HG02885 (cell line): ENCODE measurements at regions not wholly inside any gene's neighbourhood (a gene's known extent, or its start where the extent isn't known, plus 50 kb on each side); places are given as distances from the start of the nearest gene placed in this dataset.

ENCODE experiments used
- ATAC-seq: cut with Tn5 transposase; IDR thresholded peaks from one replicate; pipeline ENCODE4 v1.9.1; 2021; ENCODE audit warnings: mild to moderate bottlenecking; ENCODE audit not compliant: unreplicated experiment, poor library complexity

GRCh38 chr5:68467794-68468193 lies 252.2 kb downstream of the PIK3R1 start:
- ATAC-seq: no peak

DNA sequence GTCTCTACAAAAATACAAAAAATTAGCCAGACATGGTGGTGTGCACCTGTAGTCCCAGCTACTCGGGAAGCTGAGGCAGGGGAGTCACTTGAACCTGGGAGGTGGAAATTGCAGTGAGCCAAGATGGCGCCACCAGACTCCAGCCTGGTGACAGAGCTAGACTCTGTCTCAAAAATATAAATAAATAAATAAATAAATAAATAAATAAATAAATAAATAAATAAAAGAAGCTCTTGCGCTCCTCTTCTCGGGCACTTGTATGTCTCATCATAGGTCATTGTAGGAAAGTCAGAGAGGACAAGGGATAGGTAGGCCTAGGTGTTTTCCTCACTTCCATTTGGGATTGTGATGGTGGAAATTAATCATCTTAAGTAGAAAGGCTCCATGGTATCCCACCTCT lies 252.8 kb downstream of the PIK3R1 start:
- no peak for ATAC-seq

DNA sequence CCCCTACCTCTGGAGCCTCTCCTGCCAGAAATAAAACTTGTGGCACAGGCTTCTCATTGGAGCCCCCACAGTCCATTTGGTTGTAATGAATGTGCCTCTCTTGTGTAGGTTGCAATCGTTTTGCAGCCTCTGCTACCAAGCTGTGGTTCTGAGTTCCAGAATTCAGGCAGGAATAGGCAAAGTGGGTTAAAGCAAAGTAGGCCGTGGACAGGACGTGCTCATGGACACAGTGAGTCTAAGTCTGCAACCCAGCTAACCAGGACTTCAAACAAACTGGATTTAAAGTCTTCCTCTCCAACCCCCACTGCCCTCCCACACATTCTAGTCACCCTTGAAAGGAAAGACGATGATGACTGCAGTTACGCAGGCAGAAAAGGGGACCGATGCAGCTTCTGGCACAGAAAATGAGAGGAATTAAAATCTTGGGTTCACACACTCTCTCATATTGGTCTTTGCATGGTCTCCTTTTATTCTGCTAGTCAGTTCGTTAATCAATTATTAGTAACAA lies 260.0 kb downstream of the PIK3R1 start:
- no peak for ATAC-seq

GRCh38 chr5:68476854-68477253 lies 261.3 kb downstream of the PIK3R1 start:
- no peak for ATAC-seq

GRCh38 chr5:68478301-68479095 lies 262.9 kb downstream of the PIK3R1 start:
- no peak for ATAC-seq

GRCh38 chr5:68479524-68479923 lies 264.0 kb downstream of the PIK3R1 start:
- no peak for ATAC-seq

DNA sequence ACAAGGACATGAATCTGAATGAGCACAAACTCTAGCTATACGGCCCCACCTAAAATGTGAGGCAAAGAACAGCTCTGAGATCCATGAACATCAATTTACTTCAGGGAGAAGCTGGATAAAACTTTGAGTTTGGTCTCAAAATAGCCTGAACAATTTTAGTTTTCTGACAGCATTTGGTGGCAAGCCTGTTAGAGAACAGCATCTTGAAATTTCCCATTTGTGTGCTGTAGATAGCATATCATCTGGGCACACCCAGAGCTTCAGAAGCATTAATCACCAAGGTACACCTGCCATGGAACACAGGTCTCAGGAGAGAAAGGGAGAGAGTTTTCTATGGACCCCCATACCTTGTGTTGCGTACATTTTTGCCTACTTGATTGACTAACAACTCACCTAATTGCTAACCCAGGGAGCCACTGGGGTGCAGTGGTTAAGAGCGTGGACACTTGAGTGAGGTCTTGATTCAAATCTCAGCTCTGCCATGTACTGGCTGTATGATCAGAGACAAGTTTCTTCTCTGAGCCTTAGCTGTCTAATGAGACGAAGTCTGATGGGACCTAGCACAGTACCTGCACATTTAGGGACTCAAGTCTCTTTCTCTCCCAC lies 264.9 kb downstream of the PIK3R1 start:
- ATAC-seq: no peak

DNA sequence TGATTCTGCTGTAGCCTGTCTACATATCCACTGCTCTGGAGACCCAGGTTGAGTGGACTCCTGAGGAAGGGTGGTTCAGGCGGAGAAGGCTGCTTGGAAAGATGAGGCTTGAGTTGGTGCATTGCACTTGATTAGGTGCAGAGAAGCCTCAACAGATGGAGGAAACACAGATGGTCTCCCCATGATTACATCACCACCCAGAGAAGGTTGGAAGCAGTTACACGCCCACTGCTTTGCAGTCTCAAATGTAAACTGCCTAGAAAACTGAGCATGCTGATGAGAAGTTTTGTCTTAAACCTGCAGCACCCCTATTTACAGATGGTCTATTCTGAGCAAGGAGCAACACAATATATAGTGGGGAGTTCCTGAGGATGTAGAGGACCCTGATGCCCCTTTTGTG lies 266.6 kb downstream of the PIK3R1 start:
- no peak for ATAC-seq

DNA sequence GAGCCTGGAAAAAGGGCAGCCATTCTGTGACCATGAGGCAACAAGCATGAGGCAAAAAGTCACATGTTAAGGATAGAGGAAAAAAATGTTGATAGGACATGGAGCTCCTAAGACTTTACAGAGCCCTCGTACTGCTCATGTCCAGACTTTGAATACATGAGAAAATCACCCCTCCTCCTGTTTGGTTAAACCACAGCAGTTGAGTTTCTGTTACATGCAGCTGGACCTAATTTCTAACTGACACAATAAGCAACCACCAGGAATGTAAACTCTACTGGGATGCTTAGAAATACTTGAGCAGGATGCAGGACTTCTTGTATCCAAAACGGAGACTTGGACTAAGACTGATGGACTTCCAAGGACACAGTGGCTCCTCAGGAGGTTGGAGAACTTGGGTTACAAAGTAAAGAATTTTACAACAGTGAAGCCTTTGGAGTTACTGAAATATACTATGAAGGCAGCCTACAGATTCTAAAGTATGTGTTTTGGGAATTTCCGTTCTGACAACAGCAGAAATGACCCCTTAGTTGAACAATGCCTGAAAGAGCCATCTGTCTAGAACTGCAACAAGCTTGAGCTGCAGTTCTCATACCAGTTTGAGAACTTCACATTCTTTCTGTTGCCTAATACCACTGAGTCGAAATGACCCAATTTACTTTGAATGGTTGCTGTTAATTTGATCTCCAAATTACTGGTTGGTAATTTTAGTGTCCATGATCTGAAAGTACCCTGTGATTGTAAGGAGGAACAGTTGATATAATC lies 268.9 kb downstream of the PIK3R1 start:
- ATAC-seq: no peak

DNA sequence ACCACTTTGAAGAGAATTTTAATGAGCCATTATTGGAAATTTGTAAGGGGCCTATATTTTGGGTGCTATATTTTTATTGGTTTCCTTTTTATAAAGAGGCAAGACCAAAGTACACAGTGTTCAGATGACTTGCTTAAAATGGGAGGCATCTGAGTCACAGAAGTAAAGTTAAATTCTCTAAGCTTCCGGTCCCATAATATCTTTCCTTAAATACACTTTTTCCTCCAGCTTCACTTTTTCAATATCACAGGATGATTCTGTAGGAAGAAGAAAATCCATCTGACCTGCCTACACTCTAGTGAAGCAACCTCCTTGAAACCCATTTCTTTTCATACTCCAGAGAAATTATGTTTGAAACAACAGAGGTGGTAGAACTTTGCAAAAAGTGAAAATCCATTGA lies 274.0 kb downstream of the PIK3R1 start:
- no peak for ATAC-seq

GRCh38 chr5:68490406-68490805 lies 274.9 kb downstream of the PIK3R1 start:
- ATAC-seq: no peak

- no peak for ATAC-seq
Observed at GRCh38 chr5:68494771-68495170, 279.2 kb downstream of the PIK3R1 start.

- no peak for ATAC-seq
Observed at GRCh38 chr5:68499987-68500386, 284.4 kb downstream of the PIK3R1 start.

- no peak for ATAC-seq
Observed at GRCh38 chr5:68500813-68501212, 285.3 kb downstream of the PIK3R1 start.

- no peak for ATAC-seq
Observed at GRCh38 chr5:68502531-68502930, 287.0 kb downstream of the PIK3R1 start.

DNA sequence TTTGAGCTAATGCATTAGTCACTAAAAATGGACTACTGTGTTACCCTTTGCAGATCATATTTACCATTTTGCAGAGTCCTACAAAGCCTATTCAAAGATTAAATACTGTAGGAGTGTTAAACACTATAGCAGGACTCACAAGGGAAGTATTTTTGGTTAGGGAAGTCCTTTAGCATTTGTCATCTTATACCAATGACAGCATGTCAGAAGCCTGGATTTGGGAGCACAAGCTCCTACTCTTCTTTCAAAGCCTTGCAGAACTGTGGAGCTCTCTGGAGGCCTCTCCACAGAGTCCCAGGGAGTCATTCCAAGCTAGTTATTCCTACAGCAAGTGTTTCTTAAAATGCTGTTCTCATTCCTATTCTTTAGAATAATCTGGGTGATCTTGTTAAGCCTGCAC lies 288.8 kb downstream of the PIK3R1 start:
- no peak for ATAC-seq

GRCh38 chr5:68505917-68506860 lies 290.6 kb downstream of the PIK3R1 start:
- no peak for ATAC-seq

- no peak for ATAC-seq
Observed at GRCh38 chr5:68515514-68515913, 300.0 kb downstream of the PIK3R1 start.

DNA sequence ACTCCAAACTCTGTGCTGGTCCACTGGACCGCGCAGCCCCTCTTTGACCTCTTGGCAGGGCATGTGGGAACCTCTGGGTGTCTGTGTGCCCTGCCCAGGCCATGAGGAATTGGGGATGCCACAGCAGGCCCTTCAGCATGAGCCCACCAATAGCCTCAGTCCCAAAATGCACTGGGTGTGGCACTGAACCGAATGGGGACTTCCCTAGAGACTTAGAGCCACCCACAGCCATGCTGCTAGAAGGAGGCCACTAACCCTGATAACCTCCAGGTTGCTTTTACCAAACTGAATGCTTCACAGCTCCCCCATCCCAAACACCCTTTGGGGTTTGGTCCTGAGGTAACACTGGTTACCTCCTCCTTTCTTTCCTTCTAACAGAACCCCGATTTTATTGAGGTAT lies 302.7 kb downstream of the PIK3R1 start:
- no peak for ATAC-seq

GRCh38 chr5:68519143-68519542 lies 303.6 kb downstream of the PIK3R1 start:
- ATAC-seq: no peak
